ENCODE measurements at regions not wholly inside any gene's neighbourhood (a gene's known extent, or its start where the extent isn't known, plus 50 kb on each side); places are given as distances from the start of the nearest gene placed in this dataset.

GRCh38 chr9:120001536-120001935 lies 578.4 kb downstream of the CDK5RAP2 start:
- H3K27ac ChIP-seq = no peak overlapping the region
- no peak for TF ChIP-seq CTCF (IDR thresholded peaks at IDR 0.05)
- H3K9me3 ChIP-seq = no peaks in the 10 kb centered on the region
- H3K4me1 ChIP-seq = no peaks in the 10 kb centered on the region
- no peak overlapping the region for H3K9ac ChIP-seq (ENCODE audit: low read depth in 2 of 2, low read length in 2 of 2)
- H3K36me3 ChIP-seq = no peaks in the 10 kb centered on the region
- DNase-seq = no peak
- H3K27me3 ChIP-seq = no peaks in the 10 kb centered on the region
- intact Hi-C loops (cut with DNase I) = no loop called here
- H3K4me3 ChIP-seq = no peak overlapping the region

DNA sequence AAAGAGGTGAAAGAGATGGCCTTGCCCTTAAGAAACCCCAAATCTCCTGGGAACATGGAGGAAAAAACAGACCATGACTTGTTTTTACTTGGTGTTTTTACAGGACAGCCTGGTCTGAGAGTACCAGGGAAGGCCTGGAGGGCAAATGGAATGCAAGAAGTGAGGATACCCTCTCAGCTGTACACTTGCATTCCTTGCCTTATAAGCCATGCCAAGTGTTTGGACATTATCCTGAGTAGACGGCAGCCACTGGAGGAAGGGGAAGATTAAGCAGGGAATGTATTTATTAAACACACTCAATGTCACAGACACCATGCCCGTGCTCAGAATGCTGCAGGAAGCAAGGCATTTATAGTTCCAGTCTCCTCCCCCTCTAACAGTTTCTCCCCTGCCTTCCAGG lies 581.4 kb downstream of the CDK5RAP2 start:
- Histone ChIP-seq H3K36me3 (no peaks in the 10 kb centered on the region), H3K27me3 (no peaks in the 10 kb centered on the region), H3K4me1 (no peaks in the 10 kb centered on the region), H3K27ac (no peak overlapping the region), H3K9ac (ENCODE audit: low read depth in 2 of 2, low read length in 2 of 2) (no peak overlapping the region), H3K4me3 (no peak overlapping the region), H3K9me3 (no peaks in the 10 kb centered on the region)
- intact Hi-C loops (cut with DNase I) = no loop called here
- TF ChIP-seq CTCF (IDR thresholded peaks at IDR 0.05) = no peak
- no peak for DNase-seq

GRCh38 chr9:119991797-119992196 lies 588.2 kb downstream of the CDK5RAP2 start:
- Histone ChIP-seq H3K4me3 (no peak overlapping the region), H3K4me1 (no peaks in the 10 kb centered on the region), H3K36me3 (no peaks in the 10 kb centered on the region), H3K27ac (no peak overlapping the region), H3K9ac (ENCODE audit: low read depth in 2 of 2, low read length in 2 of 2) (no peak overlapping the region), H3K9me3 (no peaks in the 10 kb centered on the region), H3K27me3 (no peaks in the 10 kb centered on the region)
- no peak for TF ChIP-seq CTCF (IDR thresholded peaks at IDR 0.05)
- no peak for DNase-seq
- intact Hi-C loops (cut with DNase I) = no loop called here

- H3K9me3 ChIP-seq = no peaks in the 10 kb centered on the region
- H3K4me1 ChIP-seq = no peaks in the 10 kb centered on the region
- no peak for DNase-seq
- H3K4me3 ChIP-seq = no peak overlapping the region
- no peak overlapping the region for H3K27ac ChIP-seq
- H3K9ac ChIP-seq (ENCODE audit: low read depth in 2 of 2, low read length in 2 of 2) = no peak overlapping the region
- TF ChIP-seq CTCF (IDR thresholded peaks at IDR 0.05) = no peak
- no peaks in the 10 kb centered on the region for H3K36me3 ChIP-seq
- no peaks in the 10 kb centered on the region for H3K27me3 ChIP-seq
- intact Hi-C loops (cut with DNase I) = no loop called here
These were observed 593.3 kb downstream of the CDK5RAP2 start for GRCh38 chr9:119986713-119987112.

GRCh38 chr9:119986205-119986604 lies 593.8 kb downstream of the CDK5RAP2 start:
- no peaks in the 10 kb centered on the region for H3K4me1 ChIP-seq
- H3K4me3 ChIP-seq = no peak overlapping the region
- intact Hi-C loops (cut with DNase I) = no loop called here
- H3K9ac ChIP-seq (ENCODE audit: low read depth in 2 of 2, low read length in 2 of 2) = no peak overlapping the region
- H3K27me3 ChIP-seq = no peaks in the 10 kb centered on the region
- no peaks in the 10 kb centered on the region for H3K9me3 ChIP-seq
- no peak for TF ChIP-seq CTCF (IDR thresholded peaks at IDR 0.05)
- H3K36me3 ChIP-seq = no peaks in the 10 kb centered on the region
- no peak for DNase-seq
- H3K27ac ChIP-seq = no peak overlapping the region

DNA sequence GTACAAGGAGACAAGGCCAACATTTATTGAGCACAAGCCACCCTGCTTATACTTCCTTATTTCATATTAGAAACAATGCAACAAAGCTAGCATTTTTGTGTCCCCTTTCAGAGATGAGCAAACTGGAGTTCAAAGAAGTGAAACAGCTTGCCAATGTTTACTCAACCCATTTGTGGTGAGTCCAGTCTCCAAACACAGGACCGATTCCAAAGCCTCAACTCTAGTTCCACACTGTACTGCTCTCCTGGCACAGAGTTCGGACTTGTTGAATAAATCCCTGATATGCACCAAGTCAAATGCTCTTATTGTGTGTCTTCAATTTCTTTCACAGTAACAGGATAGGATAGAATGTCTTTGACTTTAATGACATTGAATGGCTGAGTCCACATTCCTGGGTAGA lies 604.8 kb upstream of the BRINP1 start:
- intact Hi-C loops (cut with DNase I) = no loop called here
- Histone ChIP-seq H3K9me3 (no peaks in the 10 kb centered on the region), H3K9ac (ENCODE audit: low read depth in 2 of 2, low read length in 2 of 2) (no peak overlapping the region), H3K4me3 (no peak overlapping the region), H3K36me3 (no peaks in the 10 kb centered on the region), H3K27me3 (no peaks in the 10 kb centered on the region), H3K27ac (no peak overlapping the region), H3K4me1 (no peaks in the 10 kb centered on the region)
- no peak for DNase-seq
- TF ChIP-seq CTCF (IDR thresholded peaks at IDR 0.05) = no peak
